ENCODE measurements at regions not wholly inside any gene's neighbourhood (a gene's known extent, or its start where the extent isn't known, plus 50 kb on each side); places are given as distances from the start of the nearest gene placed in this dataset.

DNA sequence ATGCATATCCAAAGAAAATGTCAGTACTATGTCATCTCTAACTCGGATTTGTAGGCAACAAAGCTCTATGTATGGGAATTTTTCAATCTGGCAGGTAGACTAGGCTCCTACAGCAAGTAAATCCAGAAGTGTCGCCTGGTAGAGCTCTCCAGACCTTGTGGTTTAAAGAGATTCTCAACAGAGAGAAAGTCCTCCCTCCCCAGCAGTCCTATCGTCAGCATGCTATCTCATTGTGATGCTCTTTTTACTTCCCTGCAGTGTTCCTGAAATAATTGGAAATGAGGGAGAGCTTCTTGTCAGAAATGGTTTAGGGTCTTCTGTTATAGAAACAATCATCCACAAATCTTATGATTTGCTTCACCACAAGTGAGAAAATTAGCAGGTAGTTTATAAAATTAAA, 395.4 kb downstream of the FRK start:
- TF ChIP-seq EZH2phosphoT487 (IDR thresholded peaks at IDR 0.05; ENCODE audit: unreplicated experiment) (no peak), POLR2AphosphoS5 (IDR thresholded peaks at IDR 0.05; ENCODE audit: low read depth) (no peak), CREB1 (CRISPR knock-in tag; IDR thresholded peaks at IDR 0.05; ENCODE audit: low read depth) (no peak), ZNF114 (CRISPR knock-in tag; IDR thresholded peaks at IDR 0.05) (no peak), JUNB (IDR thresholded peaks at IDR 0.05; ENCODE audit: unreplicated experiment) (no peak), EZH2 (IDR thresholded peaks at IDR 0.05; ENCODE audit: low read depth, unreplicated experiment) (no peak), ZNF331 (CRISPR knock-in tag; IDR thresholded peaks at IDR 0.05; ENCODE audit: low read depth) (no peak), NANOG (IDR thresholded peaks at IDR 0.05; ENCODE audit: borderline replicate concordance) (no peak), STAT1 (IDR thresholded peaks at IDR 0.05; ENCODE audit: unreplicated experiment) (no peak)
- TF ChIP-seq, protein P1, sequence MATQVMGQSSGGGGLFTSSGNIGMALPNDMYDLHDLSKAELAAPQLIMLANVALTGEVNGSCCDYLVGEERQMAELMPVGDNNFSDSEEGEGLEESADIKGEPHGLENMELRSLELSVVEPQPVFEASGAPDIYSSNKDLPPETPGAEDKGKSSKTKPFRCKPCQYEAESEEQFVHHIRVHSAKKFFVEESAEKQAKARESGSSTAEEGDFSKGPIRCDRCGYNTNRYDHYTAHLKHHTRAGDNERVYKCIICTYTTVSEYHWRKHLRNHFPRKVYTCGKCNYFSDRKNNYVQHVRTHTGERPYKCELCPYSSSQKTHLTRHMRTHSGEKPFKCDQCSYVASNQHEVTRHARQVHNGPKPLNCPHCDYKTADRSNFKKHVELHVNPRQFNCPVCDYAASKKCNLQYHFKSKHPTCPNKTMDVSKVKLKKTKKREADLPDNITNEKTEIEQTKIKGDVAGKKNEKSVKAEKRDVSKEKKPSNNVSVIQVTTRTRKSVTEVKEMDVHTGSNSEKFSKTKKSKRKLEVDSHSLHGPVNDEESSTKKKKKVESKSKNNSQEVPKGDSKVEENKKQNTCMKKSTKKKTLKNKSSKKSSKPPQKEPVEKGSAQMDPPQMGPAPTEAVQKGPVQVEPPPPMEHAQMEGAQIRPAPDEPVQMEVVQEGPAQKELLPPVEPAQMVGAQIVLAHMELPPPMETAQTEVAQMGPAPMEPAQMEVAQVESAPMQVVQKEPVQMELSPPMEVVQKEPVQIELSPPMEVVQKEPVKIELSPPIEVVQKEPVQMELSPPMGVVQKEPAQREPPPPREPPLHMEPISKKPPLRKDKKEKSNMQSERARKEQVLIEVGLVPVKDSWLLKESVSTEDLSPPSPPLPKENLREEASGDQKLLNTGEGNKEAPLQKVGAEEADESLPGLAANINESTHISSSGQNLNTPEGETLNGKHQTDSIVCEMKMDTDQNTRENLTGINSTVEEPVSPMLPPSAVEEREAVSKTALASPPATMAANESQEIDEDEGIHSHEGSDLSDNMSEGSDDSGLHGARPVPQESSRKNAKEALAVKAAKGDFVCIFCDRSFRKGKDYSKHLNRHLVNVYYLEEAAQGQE (IDR thresholded peaks at IDR 0.05; ENCODE audit: unreplicated experiment) = no peak
- TF ChIP-seq, protein P2, sequence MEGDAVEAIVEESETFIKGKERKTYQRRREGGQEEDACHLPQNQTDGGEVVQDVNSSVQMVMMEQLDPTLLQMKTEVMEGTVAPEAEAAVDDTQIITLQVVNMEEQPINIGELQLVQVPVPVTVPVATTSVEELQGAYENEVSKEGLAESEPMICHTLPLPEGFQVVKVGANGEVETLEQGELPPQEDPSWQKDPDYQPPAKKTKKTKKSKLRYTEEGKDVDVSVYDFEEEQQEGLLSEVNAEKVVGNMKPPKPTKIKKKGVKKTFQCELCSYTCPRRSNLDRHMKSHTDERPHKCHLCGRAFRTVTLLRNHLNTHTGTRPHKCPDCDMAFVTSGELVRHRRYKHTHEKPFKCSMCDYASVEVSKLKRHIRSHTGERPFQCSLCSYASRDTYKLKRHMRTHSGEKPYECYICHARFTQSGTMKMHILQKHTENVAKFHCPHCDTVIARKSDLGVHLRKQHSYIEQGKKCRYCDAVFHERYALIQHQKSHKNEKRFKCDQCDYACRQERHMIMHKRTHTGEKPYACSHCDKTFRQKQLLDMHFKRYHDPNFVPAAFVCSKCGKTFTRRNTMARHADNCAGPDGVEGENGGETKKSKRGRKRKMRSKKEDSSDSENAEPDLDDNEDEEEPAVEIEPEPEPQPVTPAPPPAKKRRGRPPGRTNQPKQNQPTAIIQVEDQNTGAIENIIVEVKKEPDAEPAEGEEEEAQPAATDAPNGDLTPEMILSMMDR (conservative IDR thresholded peaks at IDR 0.05; ENCODE audit: low read depth in 2 of 2) = no peak
- TF ChIP-seq, protein P3, sequence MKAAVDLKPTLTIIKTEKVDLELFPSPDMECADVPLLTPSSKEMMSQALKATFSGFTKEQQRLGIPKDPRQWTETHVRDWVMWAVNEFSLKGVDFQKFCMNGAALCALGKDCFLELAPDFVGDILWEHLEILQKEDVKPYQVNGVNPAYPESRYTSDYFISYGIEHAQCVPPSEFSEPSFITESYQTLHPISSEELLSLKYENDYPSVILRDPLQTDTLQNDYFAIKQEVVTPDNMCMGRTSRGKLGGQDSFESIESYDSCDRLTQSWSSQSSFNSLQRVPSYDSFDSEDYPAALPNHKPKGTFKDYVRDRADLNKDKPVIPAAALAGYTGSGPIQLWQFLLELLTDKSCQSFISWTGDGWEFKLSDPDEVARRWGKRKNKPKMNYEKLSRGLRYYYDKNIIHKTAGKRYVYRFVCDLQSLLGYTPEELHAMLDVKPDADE (IDR thresholded peaks at IDR 0.05) = no peak
- TF ChIP-seq, protein P4, sequence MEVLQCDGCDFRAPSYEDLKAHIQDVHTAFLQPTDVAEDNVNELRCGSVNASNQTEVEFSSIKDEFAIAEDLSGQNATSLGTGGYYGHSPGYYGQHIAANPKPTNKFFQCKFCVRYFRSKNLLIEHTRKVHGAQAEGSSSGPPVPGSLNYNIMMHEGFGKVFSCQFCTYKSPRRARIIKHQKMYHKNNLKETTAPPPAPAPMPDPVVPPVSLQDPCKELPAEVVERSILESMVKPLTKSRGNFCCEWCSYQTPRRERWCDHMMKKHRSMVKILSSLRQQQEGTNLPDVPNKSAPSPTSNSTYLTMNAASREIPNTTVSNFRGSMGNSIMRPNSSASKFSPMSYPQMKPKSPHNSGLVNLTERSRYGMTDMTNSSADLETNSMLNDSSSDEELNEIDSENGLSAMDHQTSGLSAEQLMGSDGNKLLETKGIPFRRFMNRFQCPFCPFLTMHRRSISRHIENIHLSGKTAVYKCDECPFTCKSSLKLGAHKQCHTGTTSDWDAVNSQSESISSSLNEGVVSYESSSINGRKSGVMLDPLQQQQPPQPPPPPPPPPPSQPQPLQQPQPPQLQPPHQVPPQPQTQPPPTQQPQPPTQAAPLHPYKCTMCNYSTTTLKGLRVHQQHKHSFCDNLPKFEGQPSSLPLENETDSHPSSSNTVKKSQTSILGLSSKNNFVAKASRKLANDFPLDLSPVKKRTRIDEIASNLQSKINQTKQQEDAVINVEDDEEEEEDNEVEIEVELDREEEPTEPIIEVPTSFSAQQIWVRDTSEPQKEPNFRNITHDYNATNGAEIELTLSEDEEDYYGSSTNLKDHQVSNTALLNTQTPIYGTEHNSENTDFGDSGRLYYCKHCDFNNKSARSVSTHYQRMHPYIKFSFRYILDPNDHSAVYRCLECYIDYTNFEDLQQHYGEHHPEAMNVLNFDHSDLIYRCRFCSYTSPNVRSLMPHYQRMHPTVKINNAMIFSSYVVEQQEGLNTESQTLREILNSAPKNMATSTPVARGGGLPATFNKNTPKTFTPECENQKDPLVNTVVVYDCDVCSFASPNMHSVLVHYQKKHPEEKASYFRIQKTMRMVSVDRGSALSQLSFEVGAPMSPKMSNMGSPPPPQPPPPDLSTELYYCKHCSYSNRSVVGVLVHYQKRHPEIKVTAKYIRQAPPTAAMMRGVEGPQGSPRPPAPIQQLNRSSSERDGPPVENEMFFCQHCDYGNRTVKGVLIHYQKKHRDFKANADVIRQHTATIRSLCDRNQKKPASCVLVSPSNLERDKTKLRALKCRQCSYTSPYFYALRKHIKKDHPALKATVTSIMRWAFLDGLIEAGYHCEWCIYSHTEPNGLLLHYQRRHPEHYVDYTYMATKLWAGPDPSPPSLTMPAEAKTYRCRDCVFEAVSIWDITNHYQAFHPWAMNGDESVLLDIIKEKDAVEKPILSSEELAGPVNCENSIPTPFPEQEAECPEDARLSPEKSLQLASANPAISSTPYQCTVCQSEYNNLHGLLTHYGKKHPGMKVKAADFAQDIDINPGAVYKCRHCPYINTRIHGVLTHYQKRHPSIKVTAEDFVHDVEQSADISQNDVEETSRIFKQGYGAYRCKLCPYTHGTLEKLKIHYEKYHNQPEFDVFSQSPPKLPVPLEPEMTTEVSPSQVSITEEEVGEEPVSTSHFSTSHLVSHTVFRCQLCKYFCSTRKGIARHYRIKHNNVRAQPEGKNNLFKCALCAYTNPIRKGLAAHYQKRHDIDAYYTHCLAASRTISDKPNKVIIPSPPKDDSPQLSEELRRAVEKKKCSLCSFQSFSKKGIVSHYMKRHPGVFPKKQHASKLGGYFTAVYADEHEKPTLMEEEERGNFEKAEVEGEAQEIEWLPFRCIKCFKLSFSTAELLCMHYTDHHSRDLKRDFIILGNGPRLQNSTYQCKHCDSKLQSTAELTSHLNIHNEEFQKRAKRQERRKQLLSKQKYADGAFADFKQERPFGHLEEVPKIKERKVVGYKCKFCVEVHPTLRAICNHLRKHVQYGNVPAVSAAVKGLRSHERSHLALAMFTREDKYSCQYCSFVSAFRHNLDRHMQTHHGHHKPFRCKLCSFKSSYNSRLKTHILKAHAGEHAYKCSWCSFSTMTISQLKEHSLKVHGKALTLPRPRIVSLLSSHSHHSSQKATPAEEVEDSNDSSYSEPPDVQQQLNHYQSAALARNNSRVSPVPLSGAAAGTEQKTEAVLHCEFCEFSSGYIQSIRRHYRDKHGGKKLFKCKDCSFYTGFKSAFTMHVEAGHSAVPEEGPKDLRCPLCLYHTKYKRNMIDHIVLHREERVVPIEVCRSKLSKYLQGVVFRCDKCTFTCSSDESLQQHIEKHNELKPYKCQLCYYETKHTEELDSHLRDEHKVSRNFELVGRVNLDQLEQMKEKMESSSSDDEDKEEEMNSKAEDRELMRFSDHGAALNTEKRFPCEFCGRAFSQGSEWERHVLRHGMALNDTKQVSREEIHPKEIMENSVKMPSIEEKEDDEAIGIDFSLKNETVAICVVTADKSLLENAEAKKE (CRISPR knock-in tag; IDR thresholded peaks at IDR 0.05) = no peak

Data from GM23338 (cell line).